K562 (cell line): ENCODE measurements at regions not wholly inside any gene's neighbourhood (a gene's known extent, or its start where the extent isn't known, plus 50 kb on each side); places are given as distances from the start of the nearest gene placed in this dataset.

ENCODE experiments used
- CTCF ChIP-seq, 3 experiments: IDR thresholded peaks in 2 of 3; conservative IDR thresholded peaks in 1 of 3; 2 replicates each; pipeline ENCODE4 v1.5.1; 2011 to 2012; ENCODE audit warnings: low read length in 3 of 3, mild to moderate bottlenecking in 3 of 3, control low read depth in 2 of 3, improper control_type of control experiment in 1 of 3, inconsistent platforms in 1 of 3, low read depth in 1 of 3, mixed read lengths in 1 of 3, moderate library complexity in 1 of 3; ENCODE audit not compliant: insufficient read depth in 2 of 3
- FOXM1 ChIP-seq, 2 experiments: fragments of 450-650 bp in 1 of 2; sonication (generic) in 1 of 2; formaldehyde crosslinking in 1 of 2; IDR thresholded peaks; 2 replicates each; pipeline versions ENCODE4 v1.6.1 to v1.9.0; 2017 to 2022; ENCODE audit warnings: low read depth in 2 of 2, mild to moderate bottlenecking in 2 of 2, missing genetic modification reagents in 1 of 2, moderate library complexity in 1 of 2
- JUN ChIP-seq, 2 experiments: sonication (generic) in 1 of 2; formaldehyde crosslinking in 1 of 2; IDR thresholded peaks; 2 replicates each; pipeline versions ENCODE4 v1.6.1 to v1.8.0; 2012 to 2022; ENCODE audit warnings: borderline replicate concordance in 2 of 2, mild to moderate bottlenecking in 2 of 2, improper control_type of control experiment in 1 of 2, low read depth in 1 of 2, low read length in 1 of 2, missing genetic modification reagents in 1 of 2
- POLR2A ChIP-seq: fragments of 450-650 bp; conservative IDR thresholded peaks from 2 replicates; pipeline ENCODE4 v1.6.1; 2016
- RBBP5 ChIP-seq: fragments of 200-600 bp; sonication (generic); IDR thresholded peaks from 2 replicates; pipeline ENCODE4 v1.6.1; 2012; ENCODE audit warnings: borderline replicate concordance, mild to moderate bottlenecking, low read length, control low read depth, inconsistent platforms; ENCODE audit not compliant: insufficient read depth, poor library complexity, severe bottlenecking
- RFX7 ChIP-seq: fragments of 250-450 bp; sonication (Bioruptor Pico); IDR thresholded peaks from 2 replicates; pipeline ENCODE4 v1.5.1; 2021; ENCODE audit warnings: mild to moderate bottlenecking
- SP1 ChIP-seq: sonication (generic); formaldehyde crosslinking; IDR thresholded peaks from 2 replicates; pipeline ENCODE4 v1.8.1; 2022; ENCODE audit warnings: mild to moderate bottlenecking, missing genetic modification reagents
- SRF ChIP-seq, 2 experiments: fragments of 250-450, 450-650 bp in 1 of 2; sonication (Bioruptor Pico) in 1 of 2; sonication (generic) in 1 of 2; formaldehyde crosslinking; IDR thresholded peaks; 2 replicates each; pipeline versions ENCODE4 v1.5.0 to v1.5.1; 2020 to 2022; ENCODE audit warnings: mild to moderate bottlenecking in 1 of 2, missing genetic modification reagents in 1 of 2
- ZBTB11 ChIP-seq, 3 experiments: fragments of 200-800 bp in 1 of 3; fragments of 250-450 bp in 1 of 3; fragments of 450-650 bp in 1 of 3; sonication (Bioruptor Pico) in 1 of 3; sonication (Bioruptor generic) in 1 of 3; formaldehyde crosslinking in 1 of 3; IDR thresholded peaks; 2 replicates each; pipeline versions ENCODE4 v1.6.1 to v1.8.0; 2016 to 2022; ENCODE audit warnings: mild to moderate bottlenecking in 2 of 3, missing genetic modification characterization in 2 of 3, missing compliant biosample characterization in 1 of 3, moderate library complexity in 1 of 3

DNA sequence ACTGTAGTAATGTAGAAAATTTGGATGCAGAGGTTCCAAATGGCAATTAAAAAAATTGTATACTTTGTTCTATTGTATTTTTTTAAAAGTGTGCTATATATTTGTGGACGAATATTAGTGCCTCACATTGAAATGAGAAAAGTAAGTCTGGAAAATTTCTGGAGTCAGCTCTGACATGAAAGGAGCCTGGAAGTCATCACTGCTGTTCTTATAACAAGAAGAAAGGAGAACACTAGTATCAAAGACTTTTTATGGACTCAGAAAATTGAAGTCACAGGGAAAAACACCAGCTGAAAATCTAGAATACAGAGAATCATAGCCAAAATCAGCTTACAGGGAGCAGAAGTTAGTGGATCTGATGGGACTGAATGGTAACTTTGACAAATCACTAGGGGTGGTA is 1450.7 kb upstream of the SPRY2 start:
- TF ChIP-seq SRF (CRISPR knock-in tag; IDR thresholded peaks at IDR 0.05) (no peak), SP1 (CRISPR knock-in tag) (no peak), CTCF (IDR thresholded peaks at IDR 0.05 in 2 of 3, conservative IDR thresholded peaks at IDR 0.05 in 1 of 3; ENCODE audit: insufficient read depth in 2 of 3, low read depth in 1 of 3, low read length in 3 of 3) (no peak), RFX7 (no peak), POLR2A (no peak), FOXM1 (IDR thresholded peaks at IDR 0.05; ENCODE audit: low read depth) (no peak), FOXM1 (CRISPR knock-in tag; IDR thresholded peaks at IDR 0.05; ENCODE audit: low read depth) (no peak), ZBTB11 (CRISPR knock-in tag; IDR thresholded peaks at IDR 0.05) (no peak), JUN (IDR thresholded peaks at IDR 0.05; ENCODE audit: borderline replicate concordance, low read depth, low read length) (no peak), JUN (CRISPR knock-in tag; IDR thresholded peaks at IDR 0.05; ENCODE audit: borderline replicate concordance) (no peak), RBBP5 (no peak)
